Medulla oblongata (tissue), 1 donor: ENCODE measurements at regions not wholly inside any gene's neighbourhood (a gene's known extent, or its start where the extent isn't known, plus 50 kb on each side); places are given as distances from the start of the nearest gene placed in this dataset.

Experiments used
- DNase-seq: peaks from one replicate; pipeline ENCODE4 v3.0.0-alpha.2; 2015; ENCODE audit errors: extremely low spot score

DNA sequence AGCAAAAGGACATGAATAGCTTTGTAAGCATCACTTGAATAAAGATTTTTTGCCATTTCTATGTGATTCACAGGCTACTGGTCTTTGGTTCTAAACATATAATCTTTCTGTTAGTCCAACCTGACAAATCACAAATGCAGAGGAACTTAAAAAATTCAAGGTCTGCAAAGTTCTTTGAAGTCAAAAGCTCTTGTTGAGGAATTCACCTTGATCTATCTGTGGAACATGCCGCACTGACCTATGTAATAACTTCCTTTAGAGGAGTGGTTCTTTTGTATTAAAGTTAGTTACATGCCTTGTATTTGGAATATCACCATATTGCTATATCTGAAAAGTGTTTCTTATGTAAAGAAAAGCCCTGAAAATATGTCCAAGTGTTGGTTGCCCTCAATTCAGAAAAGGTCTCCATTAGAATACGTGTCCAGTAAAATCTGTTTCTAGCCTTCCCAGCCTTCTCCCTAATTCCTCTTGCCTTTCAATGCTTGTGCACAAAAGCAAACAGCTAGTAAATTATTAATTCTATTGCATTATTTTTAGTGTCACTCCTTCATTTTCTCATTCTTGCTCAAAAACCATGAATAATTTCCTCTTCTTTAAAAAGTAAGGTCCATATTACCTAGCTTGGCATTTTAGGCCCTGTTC lies 1192.8 kb downstream of the FLRT2 start:
- DNase-seq: no peak

DNA sequence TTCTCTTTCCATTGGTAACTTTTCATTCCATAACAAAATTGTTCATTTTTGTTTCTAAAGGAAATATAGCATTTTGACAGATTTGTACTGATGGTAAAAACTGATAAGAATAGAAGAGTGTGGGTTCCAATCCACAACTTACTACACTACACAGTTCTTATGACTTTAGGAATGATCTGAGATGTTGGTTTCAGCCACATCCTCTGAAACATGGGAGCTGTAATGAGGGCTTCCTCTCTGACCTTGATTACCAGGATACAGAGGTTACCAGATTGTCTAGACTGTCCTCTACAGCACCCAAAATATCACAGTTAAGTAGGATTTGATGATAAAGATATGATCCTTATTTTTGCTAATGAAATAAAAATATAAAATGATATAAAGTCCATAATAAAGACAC lies 1184.6 kb downstream of the FLRT2 start:
- no peak for DNase-seq

DNA sequence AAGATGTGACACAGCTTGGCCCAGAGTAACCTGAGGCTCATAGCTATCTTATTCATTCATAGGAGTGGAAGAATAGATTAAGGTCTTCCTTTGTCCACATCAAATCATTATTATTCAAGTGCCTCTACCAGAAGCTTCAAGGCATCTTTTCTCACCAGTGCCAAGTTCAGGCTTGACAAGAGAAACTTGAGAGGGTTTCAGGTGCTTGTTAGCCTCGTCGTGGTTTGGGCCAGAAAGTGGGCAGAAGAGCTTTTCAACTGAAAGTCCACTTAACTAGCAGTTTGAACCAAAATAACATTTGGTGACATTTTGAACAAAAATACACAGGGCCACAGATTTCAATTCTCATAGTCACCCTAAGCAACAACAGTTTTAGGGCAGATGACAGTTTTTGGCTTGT lies 1184.2 kb downstream of the FLRT2 start:
- DNase-seq: no peak

DNA sequence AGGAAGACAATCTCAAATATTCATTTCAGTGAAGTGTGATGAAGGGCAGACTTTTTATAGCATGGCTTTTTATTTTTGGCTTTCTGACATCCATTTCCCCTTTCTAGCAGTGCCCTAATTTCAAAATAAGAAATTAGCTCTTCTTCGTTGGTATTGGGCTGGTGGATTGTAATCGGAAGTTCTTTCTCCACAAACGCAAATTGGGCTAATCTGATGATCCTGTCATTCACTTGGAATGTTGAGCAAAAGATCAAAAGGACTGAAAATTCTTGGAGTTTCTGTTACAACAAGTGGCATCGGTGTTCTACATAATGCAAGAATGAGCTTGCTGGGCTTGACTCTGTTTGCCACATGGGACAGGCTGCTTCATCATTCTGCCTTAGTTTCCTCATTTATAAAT lies 1182.8 kb downstream of the FLRT2 start:
- DNase-seq: no peak

DNA sequence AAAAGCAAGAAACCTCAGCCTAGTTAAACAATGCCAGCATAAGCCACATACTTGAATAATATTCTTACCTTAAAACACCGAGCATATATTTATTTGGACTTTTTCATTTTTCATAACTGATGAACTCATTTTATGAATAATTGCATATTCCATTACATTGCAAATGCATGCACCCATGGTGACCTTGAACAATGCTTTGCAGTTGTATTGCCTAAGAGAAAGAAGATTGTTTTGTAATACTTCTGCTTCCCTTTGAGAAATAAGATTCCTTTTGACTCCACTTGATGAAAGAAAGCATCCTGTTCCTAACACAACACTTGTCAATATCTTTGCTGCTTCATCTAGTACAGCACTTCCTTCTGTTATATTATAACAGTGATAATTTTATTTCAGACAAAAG lies 1182.2 kb downstream of the FLRT2 start:
- no peak for DNase-seq

DNA sequence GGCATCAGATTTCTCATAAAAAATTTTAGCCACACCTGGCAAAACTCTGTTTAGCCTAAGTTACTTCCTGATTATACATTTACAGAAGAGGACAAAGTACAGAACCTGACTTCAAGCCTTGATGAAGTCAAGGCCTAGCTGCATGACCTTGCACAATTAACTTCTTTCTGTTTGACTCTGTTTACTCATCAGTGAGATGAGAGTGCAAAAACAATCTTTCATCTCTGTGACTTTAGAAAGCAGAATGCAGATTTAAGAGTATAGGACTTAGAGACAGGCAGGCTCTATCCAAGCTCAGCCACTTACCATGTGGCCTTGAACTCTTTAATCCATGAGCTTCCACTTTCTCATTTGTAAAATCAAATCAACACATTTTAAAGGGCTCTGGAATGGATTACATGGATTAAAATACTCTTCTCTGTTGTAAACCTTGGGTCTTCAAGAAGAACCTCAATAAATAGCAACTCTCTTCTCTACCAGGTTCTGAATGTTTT lies 1178.9 kb downstream of the FLRT2 start:
- no peak for DNase-seq

DNA sequence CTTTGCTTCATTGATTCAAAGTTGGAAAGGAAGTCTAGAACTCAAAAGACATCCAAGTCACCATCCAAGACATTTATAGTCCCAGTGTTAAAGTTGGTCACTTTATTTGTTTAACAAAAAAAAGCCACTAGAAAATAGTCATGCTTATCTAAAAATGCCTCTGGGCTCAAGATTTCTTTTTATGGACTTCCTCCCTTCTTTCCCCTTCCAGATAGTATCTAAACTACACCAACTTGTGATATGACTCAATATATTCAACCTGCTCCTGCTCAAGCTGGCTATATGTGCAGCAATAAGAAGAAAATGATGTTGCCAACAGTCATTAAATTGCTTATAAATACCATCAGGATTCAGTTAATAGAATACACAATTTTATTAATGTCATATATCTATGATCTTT lies 1177.1 kb downstream of the FLRT2 start:
- no peak for DNase-seq

DNA sequence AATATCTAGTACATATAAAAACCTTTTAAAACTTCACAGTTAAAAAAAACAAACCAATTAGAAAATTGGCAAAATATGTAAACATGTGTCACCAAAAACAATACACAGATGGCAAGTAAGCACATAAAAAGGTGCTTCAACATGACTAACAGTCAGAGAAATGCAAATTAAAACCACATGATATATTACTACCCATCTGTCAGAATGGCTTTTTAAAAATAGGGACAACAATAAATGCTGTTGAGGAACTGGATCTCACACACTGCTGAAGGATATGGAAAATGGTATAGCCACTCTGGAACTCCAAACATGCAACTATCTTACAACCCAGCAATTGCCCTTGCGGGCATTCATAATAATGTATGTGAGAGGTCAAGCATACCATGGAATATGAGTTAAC lies 1153.6 kb downstream of the FLRT2 start:
- no peak for DNase-seq

DNA sequence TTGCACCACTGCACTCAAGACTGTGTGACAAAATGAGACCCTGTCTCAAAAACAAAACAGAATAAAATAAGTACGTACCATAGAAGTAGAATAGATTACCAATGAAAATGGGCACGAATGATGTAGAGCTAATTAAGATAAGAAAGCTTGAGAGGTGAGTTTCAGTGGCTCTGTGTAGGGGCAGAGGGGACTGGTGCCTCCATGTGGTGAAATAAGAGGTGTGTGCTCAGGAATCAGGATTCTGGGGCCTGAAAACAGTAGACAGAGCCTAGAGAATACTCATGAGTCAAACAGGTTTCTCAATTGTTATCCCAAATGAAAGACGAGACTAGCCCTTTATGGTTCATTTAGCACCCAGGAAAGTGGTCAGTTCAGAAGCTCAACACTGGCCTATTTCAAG lies 1145.1 kb downstream of the FLRT2 start:
- no peak for DNase-seq

DNA sequence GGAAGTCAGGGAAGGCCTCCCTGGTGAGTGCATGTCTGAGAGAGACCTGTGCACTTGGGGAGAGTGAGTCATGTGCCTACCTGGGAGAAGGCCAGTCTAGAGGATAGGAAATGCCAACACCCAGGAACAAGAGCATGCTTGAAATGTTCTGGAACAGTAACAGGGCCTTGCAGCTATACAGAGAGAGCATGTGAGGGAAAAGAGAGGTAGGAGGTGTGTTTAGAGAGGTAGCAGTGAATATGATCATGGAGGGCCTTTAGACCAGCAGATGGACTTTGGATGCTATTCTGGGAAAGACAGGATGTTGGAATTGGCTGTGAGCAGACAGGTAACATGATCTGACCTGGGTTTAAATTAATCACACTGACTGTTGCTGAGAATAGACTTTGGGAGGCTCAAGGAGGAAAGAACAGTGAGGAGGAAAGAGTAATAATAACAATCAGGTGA lies 1143.6 kb downstream of the FLRT2 start:
- DNase-seq: no peak

DNA sequence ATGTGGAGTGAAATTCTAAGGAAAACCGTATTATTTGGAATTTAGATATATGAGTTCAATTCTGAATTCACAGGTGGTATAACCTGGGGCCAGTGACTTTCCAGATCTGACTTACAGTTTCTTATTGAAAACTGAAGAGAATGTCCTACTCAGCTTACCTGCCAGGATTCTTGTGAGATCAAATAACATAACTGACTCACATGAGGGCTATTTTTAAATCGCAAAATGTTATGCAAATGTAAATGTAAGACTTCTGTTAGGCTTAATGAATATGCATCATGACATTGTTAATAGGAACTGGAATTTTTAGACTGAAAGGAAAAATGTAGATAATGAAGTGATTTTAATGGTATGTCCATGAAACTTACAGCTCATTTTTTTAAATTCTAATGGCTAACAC lies 1142.1 kb downstream of the FLRT2 start:
- DNase-seq: no peak

DNA sequence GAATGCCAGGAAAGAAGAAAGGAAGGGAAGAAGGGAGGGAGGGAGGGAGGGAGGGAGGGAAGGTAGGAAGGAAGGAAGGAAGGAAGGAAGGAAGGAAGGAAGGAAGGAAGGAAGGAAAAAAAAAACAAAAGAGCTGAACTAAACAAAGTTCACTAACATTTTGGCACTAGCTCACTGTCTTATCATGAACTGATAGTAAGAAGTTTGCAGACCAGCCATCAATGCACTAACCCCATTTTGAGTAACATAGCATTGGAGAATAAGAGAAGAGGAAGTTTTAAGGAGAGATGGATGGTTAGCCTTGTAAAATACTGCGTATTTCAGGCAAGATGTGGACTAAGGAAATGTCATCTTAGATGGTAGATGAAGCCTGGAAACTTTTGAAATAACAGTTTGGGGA lies 1136.0 kb downstream of the FLRT2 start:
- DNase-seq: no peak

DNA sequence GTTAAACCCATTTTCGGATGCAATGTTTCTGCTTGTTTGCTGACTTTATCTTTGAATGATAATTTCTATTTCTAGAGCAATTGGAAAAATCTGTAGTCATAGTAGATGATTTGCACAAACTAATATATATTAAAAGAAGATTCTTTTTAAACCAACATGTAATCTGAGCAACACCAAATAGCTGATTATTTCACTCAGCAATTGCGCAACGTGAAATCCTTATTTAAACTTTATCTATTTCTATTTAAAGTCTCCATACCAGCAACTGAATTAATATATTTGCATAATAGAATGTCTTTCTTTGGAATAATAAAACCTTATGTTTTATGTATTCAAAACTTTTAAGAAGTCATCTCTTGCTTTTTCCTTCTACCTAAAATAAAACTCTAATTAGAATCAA lies 1132.4 kb downstream of the FLRT2 start:
- DNase-seq: no peak

DNA sequence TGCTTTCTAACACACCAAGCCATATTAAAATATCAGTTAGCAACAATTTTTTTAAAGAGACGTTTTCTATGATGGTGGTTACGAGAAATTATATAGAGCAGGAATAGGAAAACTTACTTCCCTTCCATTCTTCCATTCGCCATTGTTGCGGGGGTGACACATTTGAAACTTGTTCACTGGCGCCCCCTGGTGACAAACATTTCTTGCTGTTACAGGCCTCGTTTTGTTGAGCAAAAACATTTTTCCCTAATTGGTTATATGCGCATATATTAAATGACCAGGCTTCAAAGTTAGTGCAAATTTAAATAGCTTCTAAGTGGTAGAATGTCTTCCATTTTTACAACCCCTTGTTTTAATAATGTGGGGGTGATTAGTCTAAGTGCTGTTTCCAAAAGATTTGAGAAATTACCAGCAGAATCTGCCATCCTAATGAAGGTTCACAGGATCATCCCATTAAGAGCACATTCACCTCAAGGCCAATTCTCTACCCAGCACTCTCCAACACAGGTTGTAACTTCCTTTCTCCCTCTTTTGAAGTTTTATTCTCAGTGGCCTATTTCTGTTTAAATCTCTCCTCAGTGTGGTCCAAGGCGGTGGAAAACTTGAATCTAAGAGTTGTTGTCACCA lies 1124.7 kb downstream of the FLRT2 start:
- peak; percentile 45 for DNase-seq

DNA sequence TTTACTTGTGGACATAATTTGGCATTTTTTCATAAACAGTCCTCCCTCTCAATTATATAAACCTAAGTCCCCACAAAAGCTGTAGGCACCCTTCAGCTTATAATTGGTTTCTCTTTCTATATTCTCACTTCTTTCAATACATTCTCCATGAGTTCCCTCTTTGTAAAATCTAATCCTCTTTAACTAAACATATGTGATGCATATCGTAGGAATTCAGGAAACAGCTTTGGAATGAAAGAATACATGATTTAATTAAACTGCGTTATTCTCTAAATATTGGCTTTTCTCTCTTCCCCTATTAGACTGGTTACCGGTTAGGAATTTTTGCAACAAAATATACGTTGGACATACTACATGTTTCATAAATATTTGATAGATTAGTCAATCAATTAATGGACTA lies 1122.6 kb downstream of the FLRT2 start:
- DNase-seq: no peak

DNA sequence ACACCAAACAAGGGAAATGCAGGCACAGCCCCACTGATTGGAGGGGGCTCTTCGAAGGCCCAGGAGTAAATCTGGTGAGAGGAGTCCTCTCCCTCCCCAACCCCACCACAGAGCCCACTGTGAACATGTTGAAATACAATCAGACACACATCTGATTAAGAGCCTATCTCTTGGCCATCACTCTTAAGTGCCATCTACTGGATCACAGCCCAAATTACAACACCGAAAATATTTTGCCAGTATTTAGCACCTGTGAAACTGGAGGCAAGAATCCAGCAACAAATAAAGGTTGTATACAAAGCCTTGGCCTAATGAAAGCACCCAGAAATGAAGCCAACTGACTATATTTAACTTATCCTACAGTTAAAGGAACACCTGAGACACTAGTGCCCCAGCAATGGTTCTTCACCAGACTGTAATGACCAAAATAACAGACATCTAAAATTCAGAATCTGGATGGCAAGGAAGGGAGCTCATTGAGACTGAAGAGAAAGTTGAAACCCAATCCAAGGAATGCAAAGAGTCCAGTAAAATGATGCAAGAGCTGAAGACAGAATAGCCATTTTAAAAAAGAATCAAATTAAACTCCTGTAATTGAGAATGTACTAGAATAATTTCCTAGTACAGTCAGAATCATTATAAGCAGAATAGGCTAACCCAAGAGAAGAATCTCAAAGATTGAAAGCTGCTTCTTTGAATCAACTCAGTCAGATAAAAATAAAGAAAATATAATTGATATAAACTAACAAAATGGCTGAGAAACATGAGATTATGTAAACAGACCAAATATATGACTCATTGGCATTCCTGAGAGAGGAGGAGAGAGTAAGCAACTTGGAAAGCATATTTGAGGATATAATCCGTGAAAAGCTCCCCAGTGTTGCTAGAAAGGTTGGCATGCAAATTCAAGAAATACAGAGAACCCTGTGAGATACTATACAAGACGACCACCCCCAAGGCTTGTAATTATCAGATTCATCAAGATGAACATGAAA lies 1117.0 kb downstream of the FLRT2 start:
- DNase-seq: no peak

DNA sequence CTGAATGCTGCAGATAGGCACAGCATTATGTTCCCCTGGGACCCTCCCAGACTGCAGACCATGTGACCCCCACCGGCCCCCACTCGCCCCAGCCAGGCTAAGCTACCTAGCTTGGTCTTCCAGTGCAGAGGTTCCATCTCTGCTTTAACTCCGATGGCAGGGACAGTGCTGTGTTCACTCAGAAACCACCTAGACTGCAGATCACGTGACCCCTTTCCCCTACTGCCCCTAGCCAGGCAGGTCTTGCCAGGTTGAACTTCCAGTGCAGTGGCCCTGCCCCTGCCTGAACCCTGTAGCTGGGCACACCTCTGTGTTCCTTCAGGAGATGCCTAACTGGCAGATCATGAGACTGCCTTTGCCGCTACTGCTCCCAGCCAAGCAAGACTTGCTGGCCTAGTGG lies 1116.2 kb downstream of the FLRT2 start:
- no peak for DNase-seq

DNA sequence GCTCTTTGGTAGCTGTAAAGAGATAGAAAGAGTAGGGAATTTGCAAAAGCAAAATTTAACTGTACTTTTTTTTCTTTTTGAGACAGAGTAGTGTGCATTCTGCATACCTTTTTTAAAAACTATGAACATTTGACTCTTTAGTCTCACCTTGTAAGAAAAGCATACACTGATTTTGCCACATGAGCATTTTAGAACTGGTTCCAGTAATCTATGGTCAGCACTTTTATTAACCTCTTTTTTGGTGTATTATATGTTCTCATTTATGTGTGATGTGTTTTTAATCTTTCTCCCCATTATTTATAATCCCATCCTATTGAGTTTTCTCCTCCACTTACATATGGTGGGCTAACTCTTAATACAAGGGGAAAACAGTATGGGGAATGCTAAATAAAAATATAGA lies 1111.4 kb downstream of the FLRT2 start:
- DNase-seq: no peak

DNA sequence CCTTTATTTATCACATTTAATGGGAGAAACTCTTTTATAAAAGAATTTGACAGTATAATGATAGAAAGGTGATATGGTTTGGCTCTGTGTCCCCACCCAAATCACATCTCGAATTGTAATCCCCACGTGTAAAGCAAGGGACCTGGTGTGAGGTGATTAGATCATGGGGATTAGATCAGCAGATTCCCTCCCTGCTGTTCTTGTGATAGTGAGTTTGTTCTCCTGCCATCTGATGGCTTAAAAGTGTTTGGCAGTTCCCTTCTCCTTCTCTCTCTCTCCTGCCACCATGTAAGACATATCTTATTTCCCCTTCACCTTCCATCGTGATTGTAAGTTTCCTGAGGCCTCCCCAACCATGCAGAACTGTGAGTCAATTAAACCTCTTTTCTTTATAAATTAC lies 1110.3 kb downstream of the FLRT2 start:
- DNase-seq: no peak

DNA sequence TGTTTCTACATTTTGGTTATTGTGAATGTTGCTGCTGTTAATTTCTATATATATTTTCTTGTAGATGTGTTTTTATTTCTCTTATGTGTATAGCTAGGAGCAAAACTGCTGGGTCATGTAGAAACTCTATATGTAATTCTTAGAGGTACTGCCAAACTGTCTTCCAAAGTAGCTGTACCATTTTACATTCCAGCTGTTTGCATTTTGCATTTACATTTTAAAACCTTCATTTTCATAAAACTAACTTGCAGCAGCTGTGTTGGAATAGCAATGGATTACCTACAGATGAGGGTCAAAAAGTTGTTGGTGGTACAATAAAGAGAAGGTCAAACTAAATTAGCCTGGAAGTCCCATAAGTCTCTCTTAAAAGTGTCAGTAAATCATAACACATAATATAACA lies 1109.7 kb downstream of the FLRT2 start:
- DNase-seq: no peak

DNA sequence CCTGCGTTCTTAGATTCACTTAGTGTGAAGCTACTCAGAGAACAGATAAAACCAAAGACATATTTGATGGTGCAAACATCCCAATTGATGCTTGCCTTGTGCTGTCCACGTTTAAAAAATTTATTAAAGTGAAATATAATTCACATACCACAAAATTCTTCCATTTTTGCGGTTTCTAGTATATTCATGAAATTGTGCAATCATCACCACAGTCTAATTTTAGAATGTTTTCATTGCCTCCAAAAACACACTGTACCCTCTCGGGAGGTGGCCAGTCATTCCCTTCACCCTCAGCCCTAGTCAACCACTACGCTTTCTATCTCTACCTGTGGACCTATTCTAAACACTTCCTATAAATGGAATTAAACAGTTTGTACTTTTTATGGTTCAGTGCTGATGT lies 1109.2 kb downstream of the FLRT2 start:
- no peak for DNase-seq

DNA sequence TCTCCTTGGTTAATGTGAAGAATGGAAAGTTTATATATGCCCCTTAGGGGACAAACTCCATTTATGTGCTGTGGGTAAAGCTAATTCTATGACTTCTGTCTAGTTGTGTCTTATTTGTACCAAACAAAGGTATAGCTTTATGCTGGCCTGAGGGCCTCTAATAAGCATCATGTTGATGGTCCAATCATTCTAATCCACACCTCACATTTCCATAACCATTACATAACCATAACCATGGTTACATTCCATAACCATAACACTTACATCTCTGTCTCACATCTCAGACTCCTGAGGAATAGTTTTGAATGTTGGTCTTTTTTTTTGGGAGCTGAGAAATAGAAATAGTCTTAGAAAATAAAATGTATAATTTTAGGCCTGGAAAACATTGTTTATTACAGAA lies 1097.1 kb downstream of the FLRT2 start:
- no peak for DNase-seq

DNA sequence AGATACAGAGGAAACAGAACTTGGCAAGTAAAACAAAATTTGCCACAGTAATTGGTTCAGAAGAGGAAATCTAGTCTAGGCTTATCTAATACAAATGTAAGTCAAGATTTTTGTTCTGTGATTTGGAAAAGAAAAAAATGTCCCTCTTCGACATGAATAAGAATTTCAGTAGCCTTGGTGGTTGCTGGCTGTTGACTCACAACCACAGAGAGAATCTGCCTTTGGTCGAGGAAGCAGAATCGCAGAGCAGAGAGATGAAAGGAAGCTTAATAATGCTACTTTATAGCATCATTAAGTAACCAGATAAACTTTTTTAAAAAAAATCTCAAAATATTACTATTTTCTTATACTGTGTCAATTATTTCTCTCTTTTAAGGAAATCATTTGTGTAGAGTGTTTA lies 1096.6 kb downstream of the FLRT2 start:
- no peak for DNase-seq
